AML-193 (cell line): ENCODE measurements at regions not wholly inside any gene's neighbourhood (a gene's known extent, or its start where the extent isn't known, plus 50 kb on each side); places are given as distances from the start of the nearest gene placed in this dataset.

ENCODE experiments used
- DNase-seq, 2 experiments: peaks; one replicate each; lab custom pipeline; 2025; lab: John Stamatoyannopoulos, UW

DNA sequence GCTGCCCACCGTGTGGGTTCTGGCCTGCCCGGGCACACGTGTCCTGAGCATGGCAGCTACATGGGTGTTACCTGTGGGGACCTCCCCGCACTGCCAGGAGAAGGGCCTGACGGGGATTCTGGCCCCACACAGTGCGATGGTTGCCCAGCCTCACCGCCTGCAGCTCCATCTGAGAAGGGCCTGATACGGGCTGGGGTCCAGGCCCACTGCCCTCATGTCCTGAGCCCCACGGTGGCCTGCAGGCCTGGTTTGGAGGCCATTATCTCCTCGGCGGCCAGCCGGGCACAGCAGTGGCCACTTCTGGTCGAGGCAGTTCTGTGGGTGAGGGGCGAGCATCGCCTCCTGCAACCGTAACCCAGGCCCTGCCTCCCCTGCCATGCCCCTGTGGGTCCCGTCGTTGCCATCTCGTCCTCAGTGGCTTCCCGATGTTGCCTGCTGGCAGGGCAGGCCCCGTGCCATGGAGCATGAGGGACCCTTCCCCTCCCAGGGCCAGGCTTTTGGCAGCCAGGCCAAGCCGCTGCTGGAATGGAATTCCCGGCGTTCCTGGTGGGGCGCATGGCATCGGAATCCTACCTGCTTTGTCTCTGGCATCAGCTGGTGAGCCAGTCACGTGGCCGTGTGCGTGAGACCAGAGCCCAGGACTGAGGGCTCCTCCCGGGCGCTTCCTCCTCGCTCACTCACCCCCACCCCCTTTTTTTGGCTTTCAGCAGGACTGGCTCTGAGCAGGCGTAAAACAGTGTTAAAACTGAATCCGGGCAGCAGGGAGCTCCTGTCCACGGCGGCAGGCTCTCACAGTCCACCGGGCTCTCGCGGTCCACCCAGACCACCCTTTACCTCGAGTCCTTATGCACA, 71.9 kb upstream of the PPARA start:
- no peak for DNase-seq

DNA sequence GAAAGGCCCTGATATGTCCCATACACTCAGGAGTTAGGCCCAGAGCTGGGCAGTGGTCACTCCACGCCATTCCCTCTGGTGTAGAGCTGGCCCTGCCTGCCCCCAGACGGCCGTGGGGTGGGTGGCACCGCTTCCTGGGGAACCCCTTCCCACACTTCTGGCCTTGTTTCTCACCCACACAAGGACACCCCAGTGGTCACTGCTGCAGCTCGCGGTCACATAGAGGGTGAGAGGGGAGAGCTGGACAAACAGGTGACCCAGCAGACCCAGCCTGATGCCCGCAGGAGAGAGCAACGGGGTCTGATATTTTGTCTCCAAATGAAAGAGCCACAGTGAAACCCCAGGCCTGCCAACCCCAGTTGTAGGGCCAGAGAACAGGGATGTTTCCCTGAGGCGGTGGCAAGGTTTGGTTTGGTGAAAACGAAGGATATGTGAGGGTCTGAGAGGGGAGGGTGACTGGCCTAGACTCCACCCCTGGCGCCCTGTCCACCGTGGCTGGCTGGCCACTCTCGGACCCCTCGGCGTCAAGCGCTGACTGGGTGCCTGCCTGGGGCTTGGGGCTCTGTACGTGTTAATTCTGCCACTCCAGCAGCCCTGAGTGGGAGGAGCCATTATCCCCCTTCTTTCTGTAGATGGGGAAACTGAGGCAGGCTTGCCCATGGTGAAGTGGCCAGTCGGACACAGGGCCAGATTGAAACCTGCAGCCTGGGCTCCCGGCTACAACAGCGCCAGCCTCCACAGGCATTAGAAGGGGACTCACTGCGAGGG, 71.0 kb upstream of the PPARA start:
- DNase-seq: no peak

DNA sequence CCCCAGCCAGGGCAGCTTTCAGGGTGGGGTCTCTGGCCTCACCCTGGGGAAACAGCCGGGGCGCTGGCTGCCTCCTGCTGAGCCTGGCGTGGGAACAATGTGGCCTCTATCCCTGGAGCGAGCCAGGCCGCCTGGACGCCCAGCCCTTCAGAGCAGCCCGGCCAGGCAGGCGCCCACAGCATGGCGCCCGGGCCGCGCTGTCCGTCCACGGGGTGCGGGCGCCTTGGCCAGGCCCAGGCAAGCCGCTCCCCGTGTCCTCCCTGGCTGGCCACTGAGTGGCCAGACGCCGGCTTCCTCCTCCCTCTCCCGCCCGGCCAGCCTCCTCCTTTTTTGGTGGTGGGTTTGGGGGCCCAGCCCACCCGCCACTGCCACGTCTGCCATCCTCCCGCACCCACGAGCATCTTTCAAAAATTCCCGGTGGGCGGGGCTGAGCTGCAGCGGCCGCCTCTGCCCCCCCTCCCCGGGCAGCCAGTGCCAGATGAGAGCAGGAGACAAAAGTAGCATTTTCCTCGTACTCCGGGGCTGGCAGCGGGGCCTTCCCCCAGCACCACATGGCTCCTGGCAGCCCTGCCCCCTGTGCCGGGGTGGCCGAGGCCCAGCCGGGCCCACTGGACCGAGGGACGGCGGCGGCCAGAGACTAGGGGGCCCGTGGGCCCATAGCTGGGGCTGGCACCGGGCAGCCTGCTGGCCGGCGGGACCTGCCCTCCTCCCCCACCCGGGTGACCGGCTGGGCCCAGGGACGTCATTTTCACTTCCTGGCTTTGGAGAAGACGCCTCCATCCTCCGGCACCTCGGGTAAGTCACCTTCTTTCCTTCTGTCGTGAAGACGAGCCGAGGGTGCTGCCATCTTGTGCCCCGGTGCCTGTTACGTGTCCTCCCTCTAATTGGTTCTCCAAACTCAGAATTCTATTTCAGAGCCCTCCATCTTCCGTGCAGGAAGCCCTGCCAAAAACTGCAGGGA, 70.2 kb upstream of the PPARA start:
- DNase-seq: no peak

DNA sequence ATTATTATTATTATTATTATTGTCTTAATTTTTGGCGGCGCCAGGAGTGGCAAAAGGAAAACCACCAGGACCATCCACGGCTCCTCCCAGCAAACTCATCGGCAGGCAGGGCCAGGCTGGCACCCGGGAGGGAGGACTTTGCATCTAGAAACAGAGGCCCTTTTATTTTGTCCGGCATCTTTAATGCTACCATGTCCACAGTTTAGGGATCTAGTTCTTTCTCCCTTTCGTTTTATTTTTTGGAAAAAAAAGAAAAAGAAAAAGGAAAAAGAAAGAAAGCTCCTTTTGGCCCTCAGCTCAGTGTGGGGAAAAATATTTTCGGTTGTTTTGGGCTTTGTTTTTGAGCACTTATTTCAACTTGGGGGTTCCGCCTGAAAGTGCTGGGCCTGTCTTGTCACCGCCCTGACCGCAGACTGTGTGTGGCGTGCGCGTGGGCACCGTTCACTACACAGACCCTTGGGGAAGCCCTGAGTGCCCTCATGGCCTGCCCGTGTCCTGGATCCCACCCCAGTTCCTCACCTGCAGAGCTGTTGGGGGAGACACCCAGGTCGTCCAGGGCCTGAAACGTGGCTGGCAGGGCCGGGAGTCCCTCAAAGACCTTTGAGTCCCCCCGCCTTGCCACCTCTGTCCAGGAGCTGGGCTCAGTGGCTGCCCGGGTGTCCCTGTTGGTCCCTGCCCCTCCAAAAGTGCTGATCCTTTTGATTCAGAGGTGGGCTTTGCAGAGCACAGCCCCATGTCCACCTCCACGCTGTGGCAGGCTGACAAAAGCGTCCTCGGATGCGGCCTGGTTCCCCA, 69.1 kb upstream of the PPARA start:
- DNase-seq: no peak

DNA sequence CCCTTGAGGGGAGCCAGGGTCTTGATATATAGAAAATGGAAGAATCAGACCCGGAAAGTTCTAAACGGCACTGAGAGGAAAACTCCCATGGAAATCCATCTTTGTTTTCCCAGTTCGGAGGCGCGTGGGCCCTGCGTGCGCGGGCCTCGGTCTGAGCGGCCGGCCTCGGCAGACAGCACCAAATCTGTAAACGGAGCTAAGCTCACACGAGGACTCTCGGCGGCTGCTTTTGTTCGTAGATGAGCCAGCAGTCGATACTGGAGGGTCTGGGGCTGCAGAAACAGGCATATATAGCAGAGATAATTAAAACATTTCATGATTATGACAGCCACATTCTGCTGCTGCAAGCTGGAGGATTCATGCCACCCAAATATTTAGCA, 68.5 kb upstream of the PPARA start:
- no peak for DNase-seq

GRCh38 chr22:46082633-46083032, 67.7 kb upstream of the PPARA start:
- DNase-seq: no peak

DNA sequence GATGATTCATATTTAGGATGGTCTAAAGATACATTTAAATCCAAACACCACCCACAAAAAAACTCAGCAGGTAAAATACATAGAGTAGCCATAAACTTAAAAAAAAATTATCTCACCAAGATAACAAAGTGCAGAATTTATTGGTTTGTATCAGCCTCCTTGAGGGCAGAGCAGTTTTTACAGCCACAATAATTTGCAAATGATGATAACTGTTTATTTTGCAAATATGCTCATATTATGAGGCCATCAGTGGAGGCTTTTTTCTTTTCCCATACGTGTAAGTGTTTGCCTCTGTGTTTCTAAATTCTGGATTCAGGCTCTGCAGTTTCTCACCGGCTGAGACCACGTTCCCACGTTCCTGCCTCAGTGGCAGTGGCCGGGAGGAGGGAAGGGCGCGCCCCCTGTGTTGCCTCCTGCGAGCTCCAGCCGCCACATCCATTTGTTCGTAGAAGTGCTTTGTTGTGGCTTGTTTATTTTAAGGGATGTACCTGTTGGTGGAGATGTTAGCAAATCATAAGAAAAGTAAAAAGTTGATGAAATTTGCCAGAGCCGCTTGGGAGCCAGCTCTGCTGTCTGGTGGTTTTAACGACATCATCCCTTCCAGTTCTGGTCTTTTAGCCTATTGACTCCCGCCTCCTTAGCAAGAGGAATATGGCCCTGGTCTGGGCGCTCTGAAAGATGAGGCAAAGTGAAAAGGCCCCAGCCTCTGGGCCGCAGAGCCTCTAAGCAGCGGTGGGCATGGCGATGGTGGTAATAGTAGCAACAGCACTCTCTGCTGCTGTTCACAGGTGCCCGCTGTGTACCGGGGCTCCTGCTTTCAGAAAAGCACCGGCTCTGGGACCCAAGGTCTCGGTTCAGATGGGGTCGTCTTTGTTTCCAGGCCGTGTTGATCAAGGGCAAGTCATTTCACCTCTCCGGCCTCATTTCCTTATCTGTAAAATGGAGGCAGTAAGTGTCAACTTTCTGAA, 66.7 kb upstream of the PPARA start:
- DNase-seq: no peak

GRCh38 chr22:46084376-46084775, 66.0 kb upstream of the PPARA start:
- no peak for DNase-seq

DNA sequence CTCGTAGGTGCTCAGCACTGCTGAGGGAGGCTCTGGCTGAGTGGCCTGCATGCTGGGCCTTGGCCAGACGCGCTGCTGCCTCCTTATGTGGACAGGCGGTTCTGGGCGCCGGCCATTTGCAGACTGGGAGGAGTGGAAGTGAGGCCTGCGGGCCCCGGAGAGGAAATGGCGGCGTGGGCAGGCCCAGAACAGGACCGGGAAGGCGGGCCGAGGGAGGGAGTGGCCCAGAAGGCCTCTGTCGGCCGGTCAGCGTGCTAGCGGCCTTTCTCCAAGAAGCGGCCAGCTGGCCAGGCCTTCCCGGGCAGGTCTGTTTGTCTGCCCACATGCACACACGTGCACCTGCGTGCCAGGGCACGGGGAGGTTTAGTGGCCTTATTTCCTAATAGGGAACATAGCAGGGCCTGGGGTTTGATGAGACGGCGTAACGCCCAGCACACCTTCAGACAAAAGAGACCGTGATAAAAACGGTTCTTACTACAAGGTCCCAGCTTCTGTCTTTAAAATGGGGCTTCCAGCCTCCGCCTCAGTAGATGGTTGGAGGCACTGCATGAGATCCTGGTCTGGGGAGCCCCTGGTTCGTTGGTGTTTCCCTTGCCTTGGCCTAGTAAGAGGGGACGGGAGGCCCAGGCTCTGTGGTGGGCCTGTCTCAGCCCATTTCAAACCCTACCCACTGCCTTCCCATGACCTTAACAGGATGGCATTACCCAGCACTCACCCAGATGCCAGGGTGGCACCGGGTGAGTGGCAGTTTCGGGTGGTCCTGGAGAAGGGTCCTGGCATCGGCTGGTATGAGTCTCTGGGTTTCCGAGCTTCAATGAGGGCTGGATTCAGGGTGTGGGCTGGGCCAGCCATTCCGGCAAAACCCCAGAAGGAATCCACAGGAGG, 65.1 kb upstream of the PPARA start:
- no peak for DNase-seq

DNA sequence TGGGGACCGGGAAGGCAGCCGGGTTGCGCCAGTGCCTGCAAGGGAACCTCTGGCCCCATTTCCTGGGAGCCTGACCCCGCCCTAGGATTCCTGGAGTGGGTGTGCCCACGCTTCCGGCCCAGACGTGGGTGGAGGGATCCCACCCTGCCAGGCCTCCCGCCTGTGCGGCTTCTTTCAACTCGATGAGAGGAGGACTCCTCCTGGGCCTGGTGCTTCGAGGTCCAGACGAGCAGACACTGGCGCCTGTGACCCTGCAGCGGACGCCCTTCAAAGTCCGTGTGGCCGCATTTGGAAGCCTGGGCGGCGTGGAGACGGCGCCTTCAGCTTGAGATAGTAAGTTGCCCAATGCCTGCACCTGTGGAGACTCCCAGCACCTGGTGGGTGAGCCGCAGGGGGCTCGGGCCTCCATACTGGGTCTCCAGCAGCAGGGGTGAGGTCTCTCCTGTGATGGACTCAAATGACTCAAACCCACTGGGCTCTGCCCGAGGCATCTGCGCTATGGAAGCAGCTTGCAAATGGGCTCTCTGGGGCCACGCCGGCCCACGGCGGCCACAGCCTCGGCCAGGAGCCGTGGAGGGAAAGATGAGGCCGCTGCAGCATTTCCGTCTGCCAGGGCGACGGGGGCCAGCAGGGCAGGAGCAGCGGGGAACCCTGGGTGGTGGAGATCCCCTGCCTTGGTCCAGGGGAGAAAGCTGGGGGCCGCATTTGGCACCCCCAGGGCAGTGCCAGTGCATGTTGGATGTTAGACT, 64.3 kb upstream of the PPARA start:
- no peak for DNase-seq

GRCh38 chr22:46086577-46087335, 63.6 kb upstream of the PPARA start:
- DNase-seq: no peak

DNA sequence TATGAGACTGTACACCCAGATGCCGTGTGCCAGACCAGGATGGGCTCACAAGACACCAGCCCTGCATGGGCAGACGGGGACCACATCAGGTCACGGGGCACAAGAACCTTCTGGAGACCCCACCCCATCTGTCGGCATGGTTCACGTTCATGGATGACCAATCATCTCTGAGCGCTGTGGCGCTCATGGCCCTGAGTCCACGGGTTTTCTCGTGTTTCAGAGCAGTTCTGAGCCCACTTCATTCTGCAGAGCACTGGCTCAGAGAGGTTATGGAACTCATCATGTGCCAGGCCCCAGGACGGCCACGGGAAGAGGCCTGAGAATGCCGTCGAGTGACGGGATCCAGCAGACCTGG, 63.0 kb upstream of the PPARA start:
- no peak for DNase-seq

DNA sequence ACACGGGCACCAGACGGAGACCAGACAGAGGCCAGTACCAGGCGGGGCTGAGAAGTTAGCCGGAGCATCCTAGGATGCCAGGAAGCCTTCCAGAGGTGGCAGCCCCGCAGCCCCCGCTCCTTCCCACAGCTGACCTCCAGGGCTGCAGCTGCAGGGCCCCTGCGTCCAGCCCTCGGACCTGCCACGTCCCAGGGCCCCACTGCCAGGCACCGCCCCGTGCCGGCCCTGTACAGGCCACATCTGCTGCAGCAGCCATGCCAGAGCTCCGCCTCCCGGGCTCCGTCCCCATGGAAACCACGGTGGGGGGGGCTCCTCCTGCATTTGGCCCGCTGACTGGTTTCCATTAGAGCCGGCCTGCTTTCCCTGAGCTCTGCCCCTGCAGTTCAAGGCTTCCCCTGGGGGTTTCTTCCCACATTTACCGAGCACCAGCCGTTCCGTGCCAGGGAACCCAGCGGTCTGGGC, 62.5 kb upstream of the PPARA start:
- no peak for DNase-seq

DNA sequence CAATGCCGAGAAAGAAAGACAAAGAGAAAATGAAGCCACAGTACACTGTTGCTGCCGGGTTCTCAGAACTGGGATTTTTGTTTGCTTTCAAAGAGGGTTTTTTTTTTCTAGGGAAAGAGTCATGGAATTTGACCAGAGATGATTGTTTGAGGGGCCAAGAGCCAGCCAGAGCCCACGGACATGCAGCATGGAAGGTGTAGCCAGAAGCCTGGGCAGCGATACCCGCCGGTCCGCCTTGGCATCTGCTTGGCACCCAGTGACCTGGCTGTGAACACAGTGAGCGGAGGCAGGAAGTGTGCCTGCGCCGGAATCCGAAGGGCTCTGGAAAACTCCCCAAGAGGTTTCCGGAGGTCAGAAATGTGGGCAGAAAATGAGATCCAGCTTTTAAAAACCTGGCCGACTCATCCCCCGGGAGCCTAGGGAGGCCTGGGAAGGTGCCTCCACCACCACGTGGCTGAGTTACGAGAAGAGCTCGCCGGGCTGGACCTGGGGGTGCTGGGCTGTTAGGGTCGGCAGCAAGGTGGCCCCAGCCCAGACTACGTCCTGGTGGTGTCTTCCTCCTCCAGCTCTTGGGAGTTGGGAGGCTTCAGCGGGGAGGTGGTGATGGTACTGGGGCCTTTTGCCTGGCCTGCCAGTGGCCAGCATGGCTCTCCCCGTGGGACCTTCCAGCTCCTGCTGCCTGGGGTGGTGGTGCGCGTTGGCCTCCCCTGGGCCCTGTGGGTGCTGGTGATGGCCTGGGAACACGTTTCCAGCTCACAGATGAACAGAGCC, 61.6 kb upstream of the PPARA start:
- DNase-seq: no peak

DNA sequence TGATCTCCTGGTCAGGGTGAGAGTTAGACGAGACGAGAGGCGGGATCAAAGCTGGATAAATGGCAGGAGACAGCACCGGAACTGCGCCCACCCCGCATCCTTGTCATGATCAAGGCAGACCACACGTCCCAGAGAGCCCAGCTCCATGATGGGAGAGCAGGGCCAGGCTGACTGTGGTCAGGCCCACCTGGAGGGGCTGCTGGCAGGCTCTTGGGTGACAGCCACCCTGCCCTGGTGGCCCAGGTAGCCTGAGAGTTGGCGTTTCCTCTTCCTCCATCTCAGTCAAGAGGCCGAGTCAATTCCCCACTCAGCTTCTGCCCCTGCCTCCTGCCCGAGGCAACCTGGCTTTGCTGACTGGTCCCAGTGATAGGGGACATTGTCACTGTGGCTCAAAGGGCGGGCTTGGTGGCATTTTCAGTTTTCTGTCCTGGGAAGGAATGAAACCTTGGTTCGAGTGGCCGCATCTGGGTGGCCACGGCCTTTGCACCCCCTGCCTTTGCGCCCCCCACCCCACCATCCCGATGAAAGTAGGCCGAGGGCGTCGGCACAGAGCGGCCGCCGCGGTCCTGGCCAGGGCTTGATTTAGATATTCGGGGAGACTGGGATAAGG, 60.8 kb upstream of the PPARA start:
- no peak for DNase-seq

DNA sequence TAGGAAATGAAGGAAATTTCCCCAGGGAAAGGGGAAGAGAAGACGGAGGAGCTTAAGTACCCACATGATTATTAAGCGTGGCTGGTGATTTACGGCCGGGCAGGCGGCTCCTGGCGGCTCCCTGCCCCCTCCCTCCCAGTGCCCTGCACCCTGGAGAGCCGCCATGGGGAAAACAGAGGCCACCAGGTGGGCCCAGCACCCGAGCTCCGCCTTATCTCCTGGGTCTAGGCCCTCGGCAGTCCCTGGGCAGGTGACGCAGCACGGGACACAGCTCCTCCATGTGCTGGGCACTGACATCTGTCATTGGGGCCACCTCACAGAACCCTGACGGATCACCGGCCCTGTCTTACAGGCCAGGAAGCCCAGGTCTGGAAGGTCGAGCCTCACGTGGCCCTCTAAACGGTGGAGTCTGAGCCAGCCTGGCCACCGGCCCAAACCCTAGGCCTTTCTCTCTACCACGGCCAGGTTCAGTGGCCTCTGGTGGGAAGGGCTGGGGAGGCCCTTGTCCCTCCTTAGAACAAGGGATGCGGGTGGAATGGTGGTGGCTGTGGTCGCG, 60.2 kb upstream of the PPARA start:
- no peak for DNase-seq
